Kidney (tissue), 13 donors: ENCODE measurements at regions not wholly inside any gene's neighbourhood (a gene's known extent, or its start where the extent isn't known, plus 50 kb on each side); places are given as distances from the start of the nearest gene placed in this dataset.

Experiments
- DNase-seq, 5 donors: peaks; one replicate each; pipeline ENCODE4 v3.0.0-alpha.2; 2013 to 2020
- FAIRE-seq: peaks from 2 replicates; lab custom pipeline; 2012; peaks lifted over from hg19 to GRCh38; lab: Jason Lieb, UNC
- H3K27ac ChIP-seq, 2 donors: one replicate each; pipeline ENCODE4 v1.7.0; 2013; ENCODE audit warnings: low read depth in 2 of 2, low read length in 2 of 2, inconsistent platforms in 1 of 2
- H3K27me3 ChIP-seq: one replicate; pipeline ENCODE4 v1.7.1; 2013; ENCODE audit warnings: low read length, inconsistent platforms; ENCODE audit not compliant: control insufficient read depth, insufficient read depth
- H3K36me3 ChIP-seq, 3 donors: one replicate each; pipeline versions ENCODE4 v1.7.0 to v1.7.1; 2013; ENCODE audit warnings: low read length in 3 of 3, control low read depth in 1 of 3, inconsistent platforms in 1 of 3; ENCODE audit not compliant: insufficient read depth in 3 of 3, control insufficient read depth in 2 of 3
- H3K4me1 ChIP-seq, 3 donors: one replicate each; pipeline versions ENCODE4 v1.7.0 to v1.7.1; 2013; ENCODE audit warnings: low read length in 3 of 3, inconsistent platforms in 1 of 3, low read depth in 1 of 3; ENCODE audit not compliant: control insufficient read depth in 2 of 3, insufficient read depth in 2 of 3
- H3K4me3 ChIP-seq, 3 donors: one replicate each; pipeline versions ENCODE4 v1.7.0 to v1.8.1; 2013; ENCODE audit warnings: low read length in 3 of 3, control low read depth in 1 of 3, inconsistent platforms in 1 of 3
- H3K9ac ChIP-seq, 3 donors: one replicate each; pipeline versions ENCODE4 v1.7.0 to v1.7.1; 2013; ENCODE audit warnings: low read length in 3 of 3, control low read depth in 1 of 3, inconsistent platforms in 1 of 3
- H3K9me3 ChIP-seq, 3 donors: one replicate each; pipeline versions ENCODE4 v1.7.0 to v1.7.1; 2013; ENCODE audit warnings: low read length in 3 of 3, control low read depth in 1 of 3, inconsistent platforms in 1 of 3; ENCODE audit not compliant: control insufficient read depth in 2 of 3, insufficient read depth in 1 of 3
- intact Hi-C: fragments of 100-400 bp; cut with DNase I; formaldehyde crosslinking; loops from one replicate; pipeline ENCODE4 v1.11.1; 2022
- TF ChIP-seq, protein P1 (sequence below): IDR thresholded peaks from 3 replicates; pipeline ENCODE4 v1.5.1; 2012; ENCODE audit warnings: mild to moderate bottlenecking, moderate library complexity, borderline replicate concordance; ENCODE audit not compliant: insufficient read depth; ENCODE audit errors: extremely low read depth
- donor health status: control.
- donor health status: control.
- donor health status: control.
- donor health status: control.
- donor health status: control.
- donor health status: DM: yes; HTN: yes; CAD: no.
- donor health status: Normal renal cell carcinoma (clear cell type).

DNA sequence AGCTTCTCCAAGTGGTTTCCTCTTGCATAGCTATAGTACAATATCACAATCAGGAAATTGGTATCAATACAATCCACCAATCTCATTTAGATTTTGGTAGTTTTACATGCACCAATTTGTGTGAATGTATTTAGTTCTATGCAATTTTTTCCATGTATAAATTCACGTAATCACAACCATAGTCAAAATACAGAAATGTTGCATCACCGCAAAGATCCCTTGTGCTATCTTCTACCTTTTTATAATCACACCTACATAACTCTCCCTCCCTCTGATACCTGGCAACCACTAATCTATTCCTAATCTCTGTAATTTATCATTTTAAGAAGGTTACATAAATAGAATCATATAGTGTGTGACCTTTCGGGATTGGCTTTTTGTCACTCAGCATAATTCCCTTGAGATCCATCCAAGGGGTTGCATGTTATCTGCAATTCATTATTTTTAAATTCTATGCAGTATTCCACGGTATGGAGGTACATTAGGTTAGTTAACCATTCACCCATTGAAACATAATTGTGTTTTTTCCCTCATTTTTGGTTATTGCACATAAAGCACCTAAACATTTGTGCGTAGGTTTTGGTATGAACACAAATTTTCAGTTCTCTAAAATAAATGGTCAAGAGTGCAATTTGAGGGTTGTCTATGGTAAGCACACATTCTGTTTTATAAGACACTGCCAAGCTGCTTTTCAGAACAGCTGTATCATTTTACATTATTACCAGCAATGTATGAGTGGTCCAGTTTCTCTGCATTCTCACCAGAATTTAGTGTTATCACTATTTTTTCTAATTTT, 95.1 kb upstream of the SLC22A23 start:
- H3K36me3 ChIP-seq, result no peaks in the 10 kb centered on the region
- DNase-seq (no peak), FAIRE-seq (no peak)
- no peak overlapping the region for H3K27ac ChIP-seq
- H3K9ac ChIP-seq, result no peak overlapping the region
- no peaks in the 10 kb centered on the region for H3K4me1 ChIP-seq
- H3K9me3 ChIP-seq, result peaks cover 0 to 12% (median 0%) of the 10 kb centered on the region in 3 donors
- no peaks in the 10 kb centered on the region for H3K27me3 ChIP-seq
- no peak overlapping the region for H3K4me3 ChIP-seq
- TF ChIP-seq, protein P1, sequence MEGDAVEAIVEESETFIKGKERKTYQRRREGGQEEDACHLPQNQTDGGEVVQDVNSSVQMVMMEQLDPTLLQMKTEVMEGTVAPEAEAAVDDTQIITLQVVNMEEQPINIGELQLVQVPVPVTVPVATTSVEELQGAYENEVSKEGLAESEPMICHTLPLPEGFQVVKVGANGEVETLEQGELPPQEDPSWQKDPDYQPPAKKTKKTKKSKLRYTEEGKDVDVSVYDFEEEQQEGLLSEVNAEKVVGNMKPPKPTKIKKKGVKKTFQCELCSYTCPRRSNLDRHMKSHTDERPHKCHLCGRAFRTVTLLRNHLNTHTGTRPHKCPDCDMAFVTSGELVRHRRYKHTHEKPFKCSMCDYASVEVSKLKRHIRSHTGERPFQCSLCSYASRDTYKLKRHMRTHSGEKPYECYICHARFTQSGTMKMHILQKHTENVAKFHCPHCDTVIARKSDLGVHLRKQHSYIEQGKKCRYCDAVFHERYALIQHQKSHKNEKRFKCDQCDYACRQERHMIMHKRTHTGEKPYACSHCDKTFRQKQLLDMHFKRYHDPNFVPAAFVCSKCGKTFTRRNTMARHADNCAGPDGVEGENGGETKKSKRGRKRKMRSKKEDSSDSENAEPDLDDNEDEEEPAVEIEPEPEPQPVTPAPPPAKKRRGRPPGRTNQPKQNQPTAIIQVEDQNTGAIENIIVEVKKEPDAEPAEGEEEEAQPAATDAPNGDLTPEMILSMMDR, result no peak
- intact Hi-C loops, result no loop called here

DNA sequence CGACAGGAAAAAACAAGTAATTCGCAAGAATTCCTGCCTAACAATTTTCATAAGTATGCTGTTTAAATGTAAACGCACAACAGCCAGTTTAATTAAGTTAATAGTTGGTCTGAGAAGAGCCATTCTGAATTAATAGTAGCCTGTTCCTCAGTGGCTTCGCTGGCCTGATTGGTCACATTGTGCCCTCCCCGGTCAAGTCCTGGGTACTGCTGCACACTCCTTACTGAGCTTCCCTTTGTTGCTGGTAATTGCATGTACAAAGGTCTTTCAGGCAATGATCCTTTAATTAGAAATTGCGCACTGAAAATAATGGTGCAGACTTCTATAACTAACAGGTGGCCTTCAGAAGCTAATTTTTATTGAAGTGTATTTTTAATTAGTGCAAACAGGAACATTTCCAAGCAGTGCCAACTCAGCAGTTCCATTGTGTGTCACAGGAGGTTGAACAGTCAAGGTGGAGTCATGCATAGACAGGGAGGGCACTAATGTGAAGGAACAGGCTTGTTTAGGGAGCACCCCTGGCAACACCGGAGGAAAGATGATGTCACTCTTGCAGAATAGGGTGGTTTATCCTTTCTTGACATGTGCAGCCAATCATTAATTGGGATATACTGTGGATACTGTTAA, 92.6 kb upstream of the SLC22A23 start:
- Histone ChIP-seq H3K4me3 (no peak overlapping the region), H3K27me3 (no peaks in the 10 kb centered on the region), H3K27ac (no peak overlapping the region), H3K9ac (no peak overlapping the region), H3K36me3 (no peaks in the 10 kb centered on the region), H3K9me3 (peaks cover 0 to 12% (median 0%) of the 10 kb centered on the region in 3 donors), H3K4me1 (no peaks in the 10 kb centered on the region)
- intact Hi-C loops, result no loop called here
- FAIRE-seq (no peak), DNase-seq (no peak)
- TF ChIP-seq, protein P1, result no peak

DNA sequence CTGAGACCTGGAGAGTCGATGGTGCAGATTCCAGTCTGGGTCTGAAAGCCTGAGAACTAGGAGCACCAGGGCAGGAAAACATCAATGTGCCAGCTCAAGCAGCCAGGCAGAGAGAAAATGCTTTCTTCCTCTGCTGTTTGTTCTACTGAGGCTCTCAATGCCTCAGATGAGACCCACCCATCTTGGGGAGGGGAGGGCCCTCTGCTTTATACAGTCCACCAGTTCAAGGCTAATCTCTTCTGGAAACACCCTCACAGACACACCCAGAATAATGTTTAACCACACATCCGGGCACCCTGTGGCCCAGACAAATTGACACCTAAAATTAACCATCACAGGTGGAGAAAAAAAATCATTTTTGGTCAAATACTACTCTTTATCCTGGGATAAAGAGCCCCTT, 89.3 kb upstream of the SLC22A23 start:
- DNase-seq, result no peak
- H3K36me3 ChIP-seq, result no peaks in the 10 kb centered on the region
- H3K27ac ChIP-seq, result no peak overlapping the region
- no peaks in the 10 kb centered on the region for H3K4me1 ChIP-seq
- FAIRE-seq, result no peak
- intact Hi-C loops, result no loop called here
- H3K27me3 ChIP-seq, result no peaks in the 10 kb centered on the region
- H3K9ac ChIP-seq, result no peak overlapping the region
- peaks cover 0 to 4% (median 0%) of the 10 kb centered on the region in 3 donors for H3K9me3 ChIP-seq
- TF ChIP-seq, protein P1, result no peak
- no peak overlapping the region for H3K4me3 ChIP-seq
